ENCODE measurements at regions not wholly inside any gene's neighbourhood (a gene's known extent, or its start where the extent isn't known, plus 50 kb on each side); places are given as distances from the start of the nearest gene placed in this dataset.

DNA sequence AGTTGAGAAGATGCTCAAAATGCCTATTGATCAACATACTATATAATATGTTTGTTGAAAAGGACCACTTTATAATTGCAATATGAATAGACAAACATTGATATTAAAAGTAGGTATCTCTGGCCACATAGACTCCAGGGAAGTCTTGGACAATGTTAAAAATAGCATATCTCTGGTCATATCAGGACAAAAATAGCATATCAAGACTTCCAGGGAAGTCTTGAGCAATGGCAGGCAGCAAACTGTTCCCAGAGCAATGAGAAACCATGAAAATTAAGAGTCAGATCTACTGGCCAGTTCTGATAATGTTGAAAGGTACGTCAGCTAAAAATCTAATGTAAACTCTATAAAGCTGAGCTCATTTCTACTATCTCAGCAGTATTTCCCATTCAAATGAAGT lies 1130.3 kb upstream of the CITED2 start:
- ATAC-seq (no peak), DNase-seq (ENCODE audit: extremely low read depth in 1 of 4, low spot score in 3 of 4) (no peak), FAIRE-seq (no peak)
- WGBS (ENCODE audit: insufficient coverage, low coverage, missing lambda C conversion rate), result 29% methylated on average over 1 of the region's 1 CpG
- Histone ChIP-seq H2AFZ (ENCODE audit: low read depth, low read length) (no peak overlapping the region), H3K4me2 (ENCODE audit: insufficient read depth, low read length) (no peak overlapping the region), H3K36me3 (ENCODE audit: control insufficient read depth, insufficient read depth, low read length) (no peaks in the 10 kb centered on the region), H3K9me1 (ENCODE audit: control insufficient read depth, insufficient read depth, low read length) (no peaks in the 10 kb centered on the region), H4K20me1 (replicated peaks; ENCODE audit: control insufficient read depth, insufficient read depth, low read length) (no peaks in the 10 kb centered on the region), H3K79me2 (ENCODE audit: control insufficient read depth, insufficient read depth, low read length) (no peaks in the 10 kb centered on the region), H3K4me3 (no peak overlapping the region), H3K27me3 (ENCODE audit: control insufficient read depth in 2 of 2, insufficient read depth in 2 of 2, low read length in 2 of 2) (no peaks in the 10 kb centered on the region), H3K9me3 (replicated peaks; ENCODE audit: control insufficient read depth, insufficient read depth, low read depth, low read length) (no peaks in the 10 kb centered on the region), H3K4me1 (replicated peaks in 1 of 2; ENCODE audit: control insufficient read depth in 2 of 2, insufficient read depth in 2 of 2, low read length in 2 of 2) (no peaks in the 10 kb centered on the region), H3K27ac (ENCODE audit: extremely low read depth, low read depth, low read length) (no peak overlapping the region), H3K9ac (ENCODE audit: insufficient read depth in 1 of 2, low read depth in 2 of 2, low read length in 2 of 2) (no peak overlapping the region)
- no TSS peak for BruUV-seq (replicated peaks)
- ChIA-PET POLR2A (no interaction called here), CTCF (ENCODE audit: low intra/inter-chr PET ratio) (no interaction called here)
- in situ Hi-C loops (cut with MboI) (no loop called here), intact Hi-C loops (cut with micrococcal nuclease) (no loop called here)
- TF ChIP-seq, protein P1, sequence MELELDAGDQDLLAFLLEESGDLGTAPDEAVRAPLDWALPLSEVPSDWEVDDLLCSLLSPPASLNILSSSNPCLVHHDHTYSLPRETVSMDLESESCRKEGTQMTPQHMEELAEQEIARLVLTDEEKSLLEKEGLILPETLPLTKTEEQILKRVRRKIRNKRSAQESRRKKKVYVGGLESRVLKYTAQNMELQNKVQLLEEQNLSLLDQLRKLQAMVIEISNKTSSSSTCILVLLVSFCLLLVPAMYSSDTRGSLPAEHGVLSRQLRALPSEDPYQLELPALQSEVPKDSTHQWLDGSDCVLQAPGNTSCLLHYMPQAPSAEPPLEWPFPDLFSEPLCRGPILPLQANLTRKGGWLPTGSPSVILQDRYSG (tag; conservative IDR thresholded peaks at IDR 0.05; ENCODE audit: low read depth), result no peak
- TF ChIP-seq ESRRB (CRISPR knock-in tag; IDR thresholded peaks at IDR 0.05; ENCODE audit: borderline replicate concordance) (no peak), XRCC3 (IDR thresholded peaks at IDR 0.05) (no peak), ZNF316 (IDR thresholded peaks at IDR 0.05) (peak; percentile 42; the same call in 1 of the 2 replicates), MEF2D (tag; conservative IDR thresholded peaks at IDR 0.05; ENCODE audit: low read depth) (peak; percentile 71; the same call in 1 of the 2 replicates)
- TF ChIP-seq, protein P2, sequence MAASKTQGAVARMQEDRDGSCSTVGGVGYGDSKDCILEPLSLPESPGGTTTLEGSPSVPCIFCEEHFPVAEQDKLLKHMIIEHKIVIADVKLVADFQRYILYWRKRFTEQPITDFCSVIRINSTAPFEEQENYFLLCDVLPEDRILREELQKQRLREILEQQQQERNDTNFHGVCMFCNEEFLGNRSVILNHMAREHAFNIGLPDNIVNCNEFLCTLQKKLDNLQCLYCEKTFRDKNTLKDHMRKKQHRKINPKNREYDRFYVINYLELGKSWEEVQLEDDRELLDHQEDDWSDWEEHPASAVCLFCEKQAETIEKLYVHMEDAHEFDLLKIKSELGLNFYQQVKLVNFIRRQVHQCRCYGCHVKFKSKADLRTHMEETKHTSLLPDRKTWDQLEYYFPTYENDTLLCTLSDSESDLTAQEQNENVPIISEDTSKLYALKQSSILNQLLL (CRISPR knock-in tag; IDR thresholded peaks at IDR 0.05; ENCODE audit: borderline replicate concordance), result no peak

Measured in K562 (cell line).